MG63 (cell line): ENCODE measurements at regions not wholly inside any gene's neighbourhood (a gene's known extent, or its start where the extent isn't known, plus 50 kb on each side); places are given as distances from the start of the nearest gene placed in this dataset.

Experiments used
- DNase-seq: peaks from one replicate; pipeline ENCODE4 v3.0.0-alpha.2; 2020
- H3K27me3 ChIP-seq: fragments of 250-450 bp; sonication (Bioruptor Pico); 2 replicates; pipeline ENCODE4 v1.5.1; 2020; ENCODE audit warnings: mild to moderate bottlenecking, moderate library complexity
- H3K36me3 ChIP-seq: fragments of 250-450 bp; sonication (Bioruptor Pico); 2 replicates; pipeline ENCODE4 v1.5.1; 2020; ENCODE audit warnings: mild to moderate bottlenecking, moderate library complexity
- H3K4me3 ChIP-seq: fragments of 250-450 bp; sonication (Bioruptor Pico); 2 replicates; pipeline ENCODE4 v1.5.1; 2020; ENCODE audit warnings: mild to moderate bottlenecking, moderate library complexity
- H3K9me3 ChIP-seq: fragments of 250-450 bp; sonication (Bioruptor Pico); 2 replicates; pipeline ENCODE4 v1.5.1; 2020; ENCODE audit warnings: mild to moderate bottlenecking, moderate library complexity

DNA sequence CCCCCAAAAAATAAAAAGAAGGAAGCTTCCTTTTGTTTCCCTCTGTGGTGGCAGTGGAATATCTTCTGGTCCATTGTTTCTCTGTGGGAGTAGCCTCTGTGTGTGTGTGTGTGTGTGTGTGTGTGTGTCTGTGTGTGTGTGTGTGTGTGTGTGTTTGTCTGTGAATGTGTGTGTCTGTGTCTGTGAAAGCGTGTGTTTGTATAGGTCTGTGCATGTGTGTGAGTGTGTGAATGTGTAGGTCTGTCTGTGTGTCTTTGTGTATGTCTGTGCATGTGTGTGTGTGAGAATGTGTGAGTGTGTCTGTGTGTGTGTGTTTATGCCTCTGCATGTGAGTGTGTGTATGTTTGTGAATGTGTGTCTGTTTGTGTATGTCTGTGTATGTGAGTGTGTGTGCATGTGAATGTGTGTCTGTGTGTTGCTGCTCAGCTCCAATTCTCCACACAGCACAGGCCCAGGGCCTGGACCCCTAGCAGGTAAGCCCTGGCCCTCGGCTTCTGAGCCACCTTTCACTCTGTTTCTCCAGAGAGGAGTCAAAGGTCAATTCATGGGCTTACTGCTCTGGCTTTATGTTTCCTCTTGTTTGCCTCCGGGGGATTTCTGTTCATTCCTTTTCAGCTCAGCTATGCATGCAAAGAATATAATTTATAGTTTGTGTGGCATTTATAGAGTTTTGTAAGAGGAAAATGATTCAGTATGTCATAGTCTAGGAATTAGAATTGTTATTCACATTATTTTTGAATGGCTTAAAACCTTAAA lies 89.8 kb downstream of the UCHL1 start:
- peak; percentile 13 for DNase-seq
- Histone ChIP-seq H3K27me3 (no peaks in the 10 kb centered on the region), H3K36me3 (no peaks in the 10 kb centered on the region), H3K9me3 (no peaks in the 10 kb centered on the region), H3K4me3 (no peak overlapping the region)

DNA sequence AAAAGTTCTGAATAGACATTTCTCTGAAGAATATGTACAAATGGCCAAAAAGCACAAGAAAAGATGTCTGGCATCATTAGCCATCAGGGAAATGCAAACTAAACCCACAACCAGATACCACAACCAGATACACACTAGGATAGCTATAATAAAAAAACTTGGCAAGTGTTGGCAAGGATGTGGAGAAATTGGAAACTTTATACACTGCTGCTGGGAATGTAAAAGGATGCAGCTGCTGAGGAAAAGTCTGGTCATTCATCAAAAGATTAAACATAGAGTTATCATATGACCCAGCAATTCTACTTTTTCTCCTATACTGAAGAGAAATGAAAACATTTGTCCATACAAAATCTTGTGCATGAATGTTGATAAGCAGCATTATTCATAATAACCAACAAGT lies 92.3 kb downstream of the UCHL1 start:
- no peaks in the 10 kb centered on the region for H3K27me3 ChIP-seq
- no peak for DNase-seq
- H3K36me3 ChIP-seq, result no peaks in the 10 kb centered on the region
- H3K9me3 ChIP-seq, result no peaks in the 10 kb centered on the region
- H3K4me3 ChIP-seq, result no peak overlapping the region

- no peaks in the 10 kb centered on the region for H3K9me3 ChIP-seq
- peak; percentile 81 for DNase-seq
- no peak overlapping the region for H3K4me3 ChIP-seq
- H3K27me3 ChIP-seq, result no peaks in the 10 kb centered on the region
- H3K36me3 ChIP-seq, result no peaks in the 10 kb centered on the region
Observed at GRCh38 chr4:41358647-41359421, 102.1 kb downstream of the UCHL1 start.

DNA sequence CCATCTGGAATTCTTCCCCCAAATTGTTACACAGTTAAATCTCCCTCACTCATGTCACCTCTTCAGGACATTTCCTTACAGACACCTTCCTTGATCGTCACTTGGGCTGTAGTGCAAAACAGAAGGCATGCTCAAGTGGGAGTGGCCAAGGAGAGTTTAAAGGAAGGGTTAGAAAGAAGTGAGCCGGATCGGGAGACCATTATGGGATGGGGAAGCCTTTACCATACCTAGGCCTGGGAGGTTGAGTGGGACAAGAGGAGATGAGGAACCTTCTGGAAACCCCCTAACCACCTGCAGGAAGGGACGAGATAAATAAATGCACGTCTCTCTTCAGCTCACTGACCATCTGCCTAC lies 102.7 kb downstream of the UCHL1 start:
- Histone ChIP-seq H3K36me3 (no peaks in the 10 kb centered on the region), H3K4me3 (no peak overlapping the region), H3K27me3 (no peaks in the 10 kb centered on the region), H3K9me3 (no peaks in the 10 kb centered on the region)
- no peak for DNase-seq

DNA sequence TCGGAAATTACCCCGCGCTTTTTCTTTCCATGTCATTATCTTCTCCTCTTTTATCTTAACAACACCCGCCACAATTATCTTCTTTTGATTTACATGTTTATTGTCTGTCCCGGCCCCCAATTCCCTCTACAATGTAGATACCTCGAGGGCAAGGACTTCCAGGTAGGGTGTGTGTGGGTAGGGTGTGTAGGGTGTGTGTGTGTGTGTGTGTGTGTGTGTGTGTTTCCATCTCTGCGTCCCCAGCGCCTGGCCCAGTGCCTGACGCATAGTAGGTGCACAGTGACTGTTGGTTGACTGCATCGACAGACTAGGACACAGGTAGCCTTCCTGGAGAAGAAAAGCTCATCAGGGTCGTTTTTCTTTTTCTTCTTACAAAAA lies 103.1 kb downstream of the UCHL1 start:
- H3K36me3 ChIP-seq, result no peaks in the 10 kb centered on the region
- no peaks in the 10 kb centered on the region for H3K27me3 ChIP-seq
- H3K9me3 ChIP-seq, result no peaks in the 10 kb centered on the region
- peak overlapping the region; percentile 67 for H3K4me3 ChIP-seq
- no peak for DNase-seq

GRCh38 chr4:41360214-41360920 lies 103.6 kb downstream of the UCHL1 start:
- Histone ChIP-seq H3K27me3 (no peaks in the 10 kb centered on the region), H3K9me3 (no peaks in the 10 kb centered on the region), H3K4me3 (peak overlapping the region; percentile 67), H3K36me3 (peaks cover 4% of the 10 kb centered on the region)
- peak; percentile 78 for DNase-seq

DNA sequence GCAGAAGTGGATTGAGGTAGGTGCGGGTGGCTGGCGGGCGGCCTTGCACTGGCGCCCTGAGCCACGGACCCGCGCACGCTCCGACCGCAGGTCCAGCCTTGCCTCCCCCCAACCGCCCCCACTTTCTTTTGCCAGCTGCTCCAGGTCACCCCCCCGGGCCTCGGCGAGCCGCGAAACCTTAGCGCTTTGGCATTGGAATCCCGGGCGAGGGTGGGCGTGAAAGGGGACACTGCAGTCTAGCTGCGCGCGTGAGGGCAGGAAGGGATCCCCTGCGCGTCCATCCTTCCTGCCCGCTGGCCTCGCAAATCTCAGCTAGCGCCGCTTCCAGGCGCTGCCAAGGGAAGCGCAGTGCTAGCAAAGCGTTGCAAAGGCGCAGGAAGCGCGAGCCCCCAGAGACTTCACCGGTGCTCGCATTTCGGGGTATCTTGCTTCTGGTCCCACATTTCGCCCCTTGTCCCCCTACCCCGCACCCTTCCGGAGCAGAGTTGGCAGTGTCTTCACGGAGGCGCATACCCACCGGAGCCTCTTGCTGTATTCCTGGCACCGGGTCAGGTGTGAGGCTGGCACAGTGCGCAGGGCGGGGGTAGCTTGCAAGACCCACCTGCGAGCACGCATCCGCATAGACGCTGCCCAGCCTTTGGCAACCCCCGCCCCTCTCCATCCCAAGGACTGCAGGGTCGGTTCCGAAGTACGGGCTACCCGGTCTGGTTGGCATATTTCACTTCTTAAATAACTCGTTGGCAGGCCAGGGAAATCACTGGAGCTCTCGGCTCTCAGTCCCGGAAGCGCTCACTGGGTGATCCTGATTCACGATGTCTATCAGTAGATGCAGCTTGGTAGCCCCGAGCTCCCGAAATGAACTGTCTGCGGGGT lies 104.4 kb downstream of the UCHL1 start:
- peak overlapping the region; percentile 67 for H3K4me3 ChIP-seq
- no peaks in the 10 kb centered on the region for H3K9me3 ChIP-seq
- H3K27me3 ChIP-seq, result no peaks in the 10 kb centered on the region
- DNase-seq, result peak; percentile 52
- peaks cover 12% of the 10 kb centered on the region for H3K36me3 ChIP-seq

- Histone ChIP-seq H3K9me3 (no peaks in the 10 kb centered on the region), H3K27me3 (no peaks in the 10 kb centered on the region), H3K4me3 (peak overlapping the region; percentile 67), H3K36me3 (peaks cover 18% of the 10 kb centered on the region)
- DNase-seq, result no peak
Observed at GRCh38 chr4:41361794-41362526, 105.2 kb downstream of the UCHL1 start.

DNA sequence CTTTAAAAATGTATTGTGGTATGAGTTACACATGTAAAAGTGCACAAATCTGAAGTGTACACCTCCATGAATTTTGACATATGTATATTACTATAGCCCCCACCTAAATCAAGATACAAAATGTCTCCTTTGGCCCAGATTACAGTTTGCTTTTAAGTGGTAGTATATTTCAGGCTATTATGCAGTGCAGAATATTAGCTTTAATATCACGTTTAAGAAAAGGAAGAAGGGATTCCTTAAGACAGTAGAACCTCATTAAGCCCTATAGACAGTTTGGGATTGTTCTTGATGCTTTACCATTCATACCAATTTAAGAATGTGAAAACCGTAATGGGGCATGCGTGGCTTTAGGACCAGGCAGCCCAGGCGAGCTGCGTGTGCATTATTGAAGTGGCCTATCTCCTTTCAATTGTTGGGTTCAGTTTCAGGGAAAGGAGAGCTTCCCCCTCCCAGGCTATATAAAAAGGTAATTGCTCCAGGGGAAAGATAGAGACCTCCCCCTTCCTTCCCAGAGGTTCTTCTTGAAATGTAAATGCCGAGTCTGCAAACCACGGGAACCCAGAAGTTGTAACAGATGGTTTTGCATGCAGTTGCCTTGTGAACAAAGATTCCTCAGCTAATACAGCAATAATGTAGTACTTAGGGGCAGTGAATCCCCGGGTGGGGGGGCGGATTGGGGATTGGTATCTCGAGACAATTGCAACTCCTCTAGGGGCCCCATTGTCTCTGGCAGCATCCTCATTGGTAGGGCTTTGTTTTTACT lies 106.1 kb downstream of the UCHL1 start:
- Histone ChIP-seq H3K27me3 (no peaks in the 10 kb centered on the region), H3K9me3 (no peaks in the 10 kb centered on the region), H3K36me3 (peaks cover 18% of the 10 kb centered on the region), H3K4me3 (peak overlapping the region; percentile 67)
- DNase-seq, result peak; percentile 62

GRCh38 chr4:41363384-41363981 lies 106.8 kb downstream of the UCHL1 start:
- H3K27me3 ChIP-seq, result no peaks in the 10 kb centered on the region
- peak; percentile 72 for DNase-seq
- H3K36me3 ChIP-seq, result peaks cover 18% of the 10 kb centered on the region
- H3K9me3 ChIP-seq, result no peaks in the 10 kb centered on the region
- peak overlapping the region; percentile 67 for H3K4me3 ChIP-seq

- no peaks in the 10 kb centered on the region for H3K9me3 ChIP-seq
- peaks cover 18% of the 10 kb centered on the region for H3K36me3 ChIP-seq
- no peak for DNase-seq
- no peak overlapping the region for H3K4me3 ChIP-seq
- H3K27me3 ChIP-seq, result no peaks in the 10 kb centered on the region
Observed at GRCh38 chr4:41364876-41365275, 108.1 kb downstream of the UCHL1 start.

DNA sequence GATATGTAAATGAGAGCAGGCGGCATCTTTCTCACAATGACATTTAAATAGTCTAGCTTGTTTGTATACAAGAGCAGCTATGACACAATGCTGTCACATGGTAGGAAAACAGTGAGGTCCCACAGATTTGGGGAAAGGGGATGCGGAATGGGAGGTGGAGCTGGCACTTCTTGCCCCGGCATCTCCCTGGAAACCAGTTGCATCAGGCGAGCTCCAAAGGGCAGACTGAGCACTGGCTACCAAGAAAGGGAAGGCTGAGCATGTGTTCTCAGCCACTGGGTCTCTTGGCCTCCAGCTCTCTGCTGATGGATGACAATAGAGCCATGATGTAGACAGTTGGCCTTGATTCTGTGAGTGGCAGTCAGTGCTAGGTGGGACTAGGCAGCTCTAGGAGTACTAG lies 109.0 kb downstream of the UCHL1 start:
- H3K36me3 ChIP-seq, result peaks cover 18% of the 10 kb centered on the region
- no peak overlapping the region for H3K4me3 ChIP-seq
- no peaks in the 10 kb centered on the region for H3K27me3 ChIP-seq
- no peaks in the 10 kb centered on the region for H3K9me3 ChIP-seq
- DNase-seq, result no peak

DNA sequence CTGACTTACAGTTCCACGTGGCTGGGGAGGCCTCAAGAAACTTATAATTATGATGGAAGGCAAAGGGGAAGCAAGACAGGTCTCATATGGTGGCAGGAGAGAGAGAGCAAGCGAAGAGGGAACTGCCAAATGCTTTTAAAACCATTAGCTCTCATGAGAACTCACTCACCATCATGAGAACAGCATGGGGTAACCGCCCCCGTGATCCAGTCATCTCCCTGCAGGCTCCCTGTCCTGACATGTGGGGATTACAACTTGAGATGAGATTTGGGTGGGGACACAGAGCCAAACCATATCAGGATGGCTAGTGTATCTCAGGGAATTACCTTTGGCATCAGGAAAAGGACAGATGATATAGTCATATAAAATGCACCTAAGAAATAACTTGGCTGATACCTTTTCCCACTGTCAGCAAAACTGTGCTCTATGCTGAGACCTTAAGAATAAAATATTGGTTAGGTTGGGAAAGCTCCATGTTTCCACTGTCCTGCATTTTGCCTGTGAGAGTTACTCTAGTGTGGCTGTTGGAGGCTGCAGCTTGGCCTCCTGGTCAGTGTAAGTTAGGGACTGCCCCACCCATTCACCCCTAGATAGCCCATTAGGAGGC lies 110.3 kb downstream of the UCHL1 start:
- DNase-seq, result peak; percentile 41
- Histone ChIP-seq H3K9me3 (no peaks in the 10 kb centered on the region), H3K27me3 (no peaks in the 10 kb centered on the region), H3K4me3 (no peak overlapping the region), H3K36me3 (peaks cover 18% of the 10 kb centered on the region)

DNA sequence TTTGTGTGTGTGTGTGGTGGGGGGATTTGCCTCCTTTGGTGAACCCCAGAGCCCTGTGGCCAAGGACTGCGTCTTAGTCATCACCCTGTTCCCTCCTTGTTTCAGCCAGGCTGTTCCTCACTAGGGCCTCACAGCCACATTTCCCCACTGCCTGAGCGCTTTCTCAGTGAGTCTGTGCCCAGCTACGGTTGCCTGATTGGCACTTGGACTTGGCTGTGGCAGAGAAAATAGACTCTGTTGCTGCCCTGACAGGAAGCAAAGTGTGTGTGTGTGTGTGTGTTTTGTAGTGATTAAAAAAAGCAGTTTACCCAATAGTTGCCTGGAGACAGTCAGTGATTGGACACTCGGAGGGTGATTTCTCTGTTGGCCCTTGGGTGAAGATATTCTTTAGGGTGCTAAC lies 113.0 kb downstream of the UCHL1 start:
- no peak overlapping the region for H3K4me3 ChIP-seq
- peaks cover 18% of the 10 kb centered on the region for H3K36me3 ChIP-seq
- no peaks in the 10 kb centered on the region for H3K9me3 ChIP-seq
- DNase-seq, result no peak
- H3K27me3 ChIP-seq, result no peaks in the 10 kb centered on the region

GRCh38 chr4:41373221-41373620 lies 116.5 kb downstream of the UCHL1 start:
- DNase-seq, result no peak
- Histone ChIP-seq H3K36me3 (no peaks in the 10 kb centered on the region; the same call in 1 of the 2 replicates), H3K27me3 (no peaks in the 10 kb centered on the region), H3K9me3 (no peaks in the 10 kb centered on the region), H3K4me3 (no peak overlapping the region)
